NCI-H2171 (cell line): ENCODE measurements at regions not wholly inside any gene's neighbourhood (a gene's known extent, or its start where the extent isn't known, plus 50 kb on each side); places are given as distances from the start of the nearest gene placed in this dataset.

Experiments
- DNase-seq: peaks from one replicate; lab custom pipeline; 2025; lab: John Stamatoyannopoulos, UW

GRCh38 chr3:166205158-166205557 lies 367.9 kb upstream of the BCHE start:
- DNase-seq = no peak

GRCh38 chr3:166201476-166201875 lies 364.3 kb upstream of the BCHE start:
- no peak for DNase-seq

- no peak for DNase-seq
Observed at GRCh38 chr3:166199491-166199890, 362.3 kb upstream of the BCHE start.

- DNase-seq = no peak
Observed at GRCh38 chr3:166195808-166196207, 358.6 kb upstream of the BCHE start.

GRCh38 chr3:166191411-166191810 lies 354.2 kb upstream of the BCHE start:
- DNase-seq = no peak

DNA sequence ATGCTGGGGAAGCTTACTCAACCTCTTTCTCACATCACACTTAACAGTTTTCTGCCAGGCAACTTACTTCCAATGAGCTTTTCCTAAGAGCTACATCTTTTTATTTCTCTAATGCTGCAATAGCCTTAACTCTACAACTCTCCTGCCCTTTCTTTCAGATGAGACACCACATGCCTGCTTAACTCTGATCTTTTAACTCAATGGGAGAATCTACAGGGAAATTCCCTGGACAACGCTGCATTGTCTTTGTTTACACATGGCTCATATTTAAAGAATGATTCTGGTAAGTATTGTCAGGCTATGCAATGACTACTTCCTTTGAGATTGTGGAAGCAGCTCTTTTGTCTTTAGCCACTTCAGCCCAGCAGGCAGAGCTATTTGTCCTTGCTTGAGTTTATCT lies 353.1 kb upstream of the BCHE start:
- no peak for DNase-seq

GRCh38 chr3:166187237-166187636 lies 350.0 kb upstream of the BCHE start:
- no peak for DNase-seq

DNA sequence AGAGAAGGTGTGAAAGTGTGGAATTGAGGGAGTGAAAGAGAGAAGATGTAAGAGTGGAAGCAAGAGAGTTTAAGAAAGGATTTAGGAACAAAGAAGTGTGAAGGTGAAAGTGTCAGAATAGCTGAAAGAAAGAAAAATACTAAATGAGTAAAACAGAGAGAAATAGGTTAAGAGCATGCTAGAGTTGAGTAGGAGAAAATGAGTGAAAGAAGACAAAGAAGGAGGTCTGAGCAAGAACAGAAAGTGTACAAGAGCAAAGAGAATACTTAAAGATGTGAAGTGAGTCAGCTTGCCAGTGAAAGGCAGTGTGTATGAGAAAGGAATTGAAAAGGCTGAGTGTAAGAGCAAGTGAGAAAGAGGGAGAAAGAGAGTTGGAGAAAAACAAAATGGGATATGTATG lies 348.8 kb upstream of the BCHE start:
- no peak for DNase-seq

- no peak for DNase-seq
Observed at GRCh38 chr3:166177130-166177529, 339.9 kb upstream of the BCHE start.

DNA sequence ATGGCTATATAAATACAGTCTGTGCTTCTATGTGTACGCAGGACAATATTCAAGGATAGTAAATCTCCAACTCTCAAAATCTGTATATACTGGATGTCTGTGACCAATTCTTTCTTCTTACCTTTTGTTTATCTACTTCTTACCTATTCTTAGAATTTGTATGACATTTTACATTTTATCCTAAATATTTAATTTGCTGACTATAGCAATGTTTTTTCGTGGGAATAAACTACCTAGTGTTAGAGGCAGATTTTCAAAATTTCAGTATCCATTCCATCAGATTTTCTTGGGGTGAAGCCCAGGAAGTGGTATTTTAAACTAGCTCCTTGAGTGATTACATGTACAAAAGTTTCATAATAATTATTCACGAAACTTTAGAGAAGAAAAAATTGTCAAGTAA lies 334.5 kb upstream of the BCHE start:
- DNase-seq = no peak

DNA sequence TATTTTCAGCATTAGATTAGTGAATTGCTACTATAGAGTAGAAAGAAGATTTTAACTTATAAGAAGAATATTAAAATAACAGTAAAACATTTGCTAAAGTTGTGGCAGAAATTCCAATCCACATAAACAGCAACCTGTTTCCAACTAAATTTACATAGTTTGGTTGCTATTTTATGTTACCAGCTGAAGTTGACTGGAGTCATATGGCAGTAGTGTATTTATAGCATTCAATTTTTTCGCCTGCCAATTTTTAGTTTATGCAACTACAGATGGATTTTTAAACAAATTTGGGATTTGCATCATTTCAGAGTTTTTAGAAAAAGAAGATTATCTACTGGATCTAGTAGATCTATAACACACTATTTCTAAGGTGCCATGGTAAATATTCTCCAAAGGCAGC lies 332.5 kb upstream of the BCHE start:
- no peak for DNase-seq

GRCh38 chr3:166127969-166128368 lies 290.7 kb upstream of the BCHE start:
- no peak for DNase-seq

- DNase-seq = no peak
Observed at GRCh38 chr3:166125179-166125578, 288.0 kb upstream of the BCHE start.

DNA sequence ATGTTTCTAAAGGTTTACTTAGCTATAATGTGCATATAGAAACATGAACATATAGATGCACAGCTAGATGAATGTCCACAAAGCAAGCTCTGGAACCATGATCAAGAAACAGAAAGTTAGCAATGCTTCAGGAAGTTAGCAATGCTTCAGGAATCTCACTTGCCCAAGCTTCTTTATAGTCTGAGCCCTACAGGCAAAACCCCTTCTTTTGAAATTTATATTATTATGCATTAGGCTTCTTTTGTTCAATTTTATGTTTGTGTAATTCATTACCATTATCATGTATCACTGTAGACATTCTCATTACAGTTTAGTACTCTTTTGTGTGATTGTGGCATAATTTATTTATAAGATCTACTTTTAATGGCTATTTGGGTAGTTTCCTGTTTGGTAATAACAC lies 286.4 kb upstream of the BCHE start:
- DNase-seq = no peak

DNA sequence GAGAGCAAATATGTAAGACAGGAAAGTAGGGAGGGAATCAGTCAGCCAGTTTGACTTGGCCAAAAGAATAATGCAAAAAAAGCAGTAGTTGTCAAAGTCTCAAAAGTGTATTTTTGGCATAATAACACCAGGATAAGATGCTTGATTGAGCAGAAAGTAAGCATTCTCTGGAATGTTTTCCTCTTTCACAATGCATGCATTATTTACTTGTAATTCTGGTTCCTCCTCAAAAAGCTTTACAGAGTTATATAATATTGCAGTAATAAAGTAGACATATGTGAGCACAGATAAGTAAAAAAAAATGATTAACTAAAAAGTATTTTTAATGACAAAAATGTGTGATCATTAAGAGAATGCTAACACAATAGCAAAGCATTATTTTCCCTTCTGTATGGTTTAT lies 285.9 kb upstream of the BCHE start:
- DNase-seq = no peak

- no peak for DNase-seq
Observed at GRCh38 chr3:166118049-166118448, 280.8 kb upstream of the BCHE start.

- DNase-seq = no peak
Observed at GRCh38 chr3:166114448-166114847, 277.2 kb upstream of the BCHE start.

GRCh38 chr3:166111562-166111961 lies 274.3 kb upstream of the BCHE start:
- DNase-seq = no peak

DNA sequence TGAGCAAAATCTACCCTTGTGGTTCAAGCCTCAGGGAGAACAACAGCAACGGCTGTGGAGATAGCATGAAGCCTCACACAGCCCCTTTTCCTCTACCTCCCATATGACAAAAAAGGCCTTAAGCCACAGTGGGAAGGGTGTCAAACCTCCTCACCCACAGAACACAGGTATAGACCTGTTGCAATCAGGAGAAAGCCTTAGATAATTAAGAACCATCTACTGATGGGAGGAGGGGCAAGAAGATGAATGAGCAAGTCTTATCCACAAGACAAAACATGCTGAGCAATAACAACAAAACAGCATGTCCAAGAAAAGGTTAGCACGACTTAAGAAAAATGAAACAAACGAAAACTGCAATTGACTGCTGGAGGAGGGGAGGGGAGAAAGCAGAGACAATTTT lies 272.9 kb upstream of the BCHE start:
- DNase-seq = no peak

DNA sequence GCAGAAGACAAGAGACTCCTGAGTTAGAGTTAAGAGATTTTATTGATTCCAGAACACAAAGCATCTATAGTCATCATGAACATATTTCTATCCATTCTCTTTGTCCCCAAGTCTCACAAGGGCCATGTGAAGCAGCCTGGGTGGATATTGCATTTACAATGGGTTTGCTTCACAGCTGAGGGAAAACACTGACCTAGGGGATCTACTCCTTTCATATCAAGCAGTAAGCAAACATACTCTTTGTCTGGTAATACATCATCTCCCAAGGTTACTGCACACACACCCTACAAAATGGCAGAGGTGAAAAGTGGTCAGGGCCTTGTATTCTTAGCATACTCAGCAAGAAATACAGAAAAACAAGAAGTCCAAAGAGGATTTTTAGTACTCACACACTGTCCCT lies 267.7 kb upstream of the BCHE start:
- no peak for DNase-seq

DNA sequence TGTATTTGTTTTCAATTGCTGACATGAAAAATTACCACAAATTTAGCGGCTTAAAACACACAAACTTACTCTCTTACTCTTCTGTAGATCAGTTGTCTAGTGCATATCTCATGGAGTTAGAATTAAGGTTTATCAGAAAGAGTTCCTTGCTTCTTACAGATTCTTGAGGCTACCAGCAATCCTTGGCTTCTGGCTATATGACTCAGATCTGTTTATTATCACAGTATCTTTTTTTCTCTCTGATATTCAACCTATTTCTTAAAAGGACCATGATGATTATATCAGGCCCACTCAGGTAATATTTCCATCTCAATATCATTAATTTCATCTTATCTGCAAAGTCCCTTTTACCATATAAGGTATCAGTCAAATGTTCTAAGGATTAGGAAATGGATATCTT lies 263.5 kb upstream of the BCHE start:
- DNase-seq = no peak

GRCh38 chr3:166089575-166089974 lies 252.4 kb upstream of the BCHE start:
- DNase-seq = no peak

- no peak for DNase-seq
Observed at GRCh38 chr3:166085164-166085856, 248.1 kb upstream of the BCHE start.

DNA sequence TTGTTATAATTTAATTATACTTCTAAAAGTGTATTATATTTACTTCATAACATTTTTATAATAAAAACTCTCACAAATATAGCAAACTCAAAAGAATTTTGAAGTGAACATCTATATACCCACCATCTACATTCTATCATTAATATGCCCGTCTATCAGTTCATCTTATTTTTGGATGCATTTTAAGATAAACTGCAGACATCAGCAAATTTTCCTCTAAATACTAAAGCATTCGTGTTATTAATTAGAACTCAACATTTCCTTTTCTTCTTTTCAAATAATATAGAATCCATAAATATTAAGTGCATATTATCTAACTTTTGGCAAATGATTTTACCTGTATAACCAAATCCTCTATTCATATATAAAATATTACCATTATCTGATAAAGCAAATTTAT lies 242.9 kb upstream of the BCHE start:
- no peak for DNase-seq

GRCh38 chr3:166071831-166072230 lies 234.6 kb upstream of the BCHE start:
- no peak for DNase-seq
